ENCODE measurements at regions not wholly inside any gene's neighbourhood (a gene's known extent, or its start where the extent isn't known, plus 50 kb on each side); places are given as distances from the start of the nearest gene placed in this dataset.

DNA sequence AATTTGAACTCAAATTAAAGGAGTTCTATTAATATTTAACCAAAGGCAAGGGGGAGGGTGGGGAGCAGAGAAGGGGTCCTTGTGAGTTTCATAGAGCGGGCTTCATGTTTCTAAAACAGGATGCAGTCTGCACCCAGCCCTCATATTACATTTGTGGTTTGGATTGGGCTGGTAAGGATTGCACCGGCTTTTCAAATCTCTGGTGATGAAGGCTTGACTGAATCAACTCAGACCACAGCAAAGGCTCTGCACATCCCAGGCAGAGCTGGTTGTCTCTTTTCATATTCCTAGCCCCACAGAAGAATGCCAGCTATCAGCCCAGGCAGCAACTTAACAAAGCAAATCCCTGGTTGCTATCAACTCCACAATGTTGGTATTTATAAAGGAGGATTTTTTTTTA, 1221.4 kb downstream of the VRK1 start:
- CTCF ChIA-PET, result no interaction called here
- Histone ChIP-seq H3K36me3 (ENCODE audit: control insufficient read depth in 2 of 2, extremely low read depth in 1 of 2, insufficient read depth in 2 of 2, low read length in 2 of 2) (no peaks in the 10 kb centered on the region), H3K4me2 (ENCODE audit: insufficient read depth, low read length) (no peak overlapping the region), H3K79me2 (ENCODE audit: control insufficient read depth, insufficient read depth, low read length) (no peaks in the 10 kb centered on the region), H3K9me3 (replicated peaks; ENCODE audit: control insufficient read depth, insufficient read depth, low read length) (peaks cover 5% of the 10 kb centered on the region), H3K9me1 (replicated peaks; ENCODE audit: control insufficient read depth, extremely low read depth, insufficient read depth, low read length) (no peaks in the 10 kb centered on the region), H3K27ac (ENCODE audit: insufficient read depth, low read depth, low read length) (no peak overlapping the region), H3K9ac (replicated peaks; ENCODE audit: extremely low read depth, insufficient read depth, low read length) (no peak overlapping the region), H4K20me1 (replicated peaks; ENCODE audit: control insufficient read depth, extremely low read depth, insufficient read depth, low read length) (no peaks in the 10 kb centered on the region), H3K4me3 (replicated peaks in 1 of 3; ENCODE audit: insufficient read depth in 1 of 3, low read depth in 1 of 3, low read length in 3 of 3) (no peak overlapping the region), H2AFZ (ENCODE audit: low read depth, low read length) (no peak overlapping the region), H3K27me3 (ENCODE audit: control insufficient read depth in 2 of 2, insufficient read depth in 2 of 2, low read length in 2 of 2) (no peaks in the 10 kb centered on the region), H3K4me1 (ENCODE audit: control insufficient read depth, extremely low read depth, insufficient read depth, low read length) (no peaks in the 10 kb centered on the region)
- FAIRE-seq, result no peak
- no peak for DNase-seq (ENCODE audit: low read depth, low spot score)
- intact Hi-C loops (cut with micrococcal nuclease), result no loop called here
- dilution Hi-C loops (cut with MboI; ENCODE audit: extremely low pct_ligation_motif_present, low sequenced_read_pairs), result no loop called here
- BruUV-seq (replicated peaks), result no TSS peak
- no peak for TF ChIP-seq POLR2AphosphoS5 (IDR thresholded peaks at IDR 0.05; ENCODE audit: insufficient read depth, low read depth, low read length)
- POLR2A ChIA-PET, result no interaction called here

DNA sequence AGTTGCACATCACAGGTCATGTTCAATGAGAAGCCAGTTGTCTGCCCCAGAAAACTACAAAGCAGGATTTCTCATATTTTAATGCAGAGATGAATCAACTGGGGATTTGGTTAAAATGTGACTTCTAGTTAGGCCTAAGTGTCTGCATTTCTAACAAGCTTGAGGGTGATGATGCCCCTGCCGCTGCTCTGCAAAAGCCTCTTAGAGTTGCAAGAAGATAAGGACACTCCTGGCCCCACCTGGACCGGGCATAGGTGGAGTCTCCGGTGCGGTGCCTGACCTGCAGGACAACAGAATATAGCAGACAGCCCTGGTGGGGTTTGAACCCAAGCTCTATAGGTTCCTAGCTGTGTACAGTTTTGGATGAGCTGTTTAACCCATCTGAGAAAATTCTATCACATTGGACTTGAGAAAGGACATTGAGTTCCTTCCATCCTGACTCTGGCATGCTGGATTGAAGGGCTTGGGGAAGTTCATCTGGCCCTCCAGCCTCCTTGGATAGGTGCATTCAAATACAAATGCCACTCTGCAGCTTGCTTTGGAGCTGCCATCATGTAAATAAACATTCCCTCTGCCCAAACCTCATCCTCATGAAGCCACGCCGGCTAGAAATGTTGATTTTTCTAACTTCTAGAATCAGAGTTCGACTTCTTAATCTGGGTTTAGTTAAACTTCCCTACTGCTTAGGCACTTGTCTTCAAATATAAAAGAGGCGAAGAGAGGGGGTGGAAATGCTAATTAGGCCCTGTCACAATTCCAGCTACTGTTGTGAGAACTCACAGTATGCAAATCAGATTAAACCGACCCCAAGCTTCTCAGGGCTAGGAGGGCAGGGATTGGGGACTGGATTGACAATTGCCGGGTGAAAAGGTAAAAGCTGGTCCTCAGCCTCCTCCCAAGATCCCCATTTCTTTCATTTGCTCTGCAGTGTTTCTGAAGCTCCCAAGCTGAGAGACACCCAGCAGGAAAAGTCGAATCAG, 1225.6 kb downstream of the VRK1 start:
- no peaks in the 10 kb centered on the region for H3K36me3 ChIP-seq (ENCODE audit: control insufficient read depth in 2 of 2, extremely low read depth in 1 of 2, insufficient read depth in 2 of 2, low read length in 2 of 2)
- CTCF ChIA-PET, result no interaction called here

More for the DNA sequence above, 1225.6 kb downstream of the VRK1 start:
- Histone ChIP-seq H2AFZ (ENCODE audit: low read depth, low read length) (no peak overlapping the region), H3K9me3 (replicated peaks; ENCODE audit: control insufficient read depth, insufficient read depth, low read length) (peaks cover 5% of the 10 kb centered on the region), H4K20me1 (replicated peaks; ENCODE audit: control insufficient read depth, extremely low read depth, insufficient read depth, low read length) (no peaks in the 10 kb centered on the region), H3K9me1 (replicated peaks; ENCODE audit: control insufficient read depth, extremely low read depth, insufficient read depth, low read length) (no peaks in the 10 kb centered on the region), H3K4me3 (replicated peaks in 1 of 3; ENCODE audit: insufficient read depth in 1 of 3, low read depth in 1 of 3, low read length in 3 of 3) (no peak overlapping the region), H3K4me2 (ENCODE audit: insufficient read depth, low read length) (no peak overlapping the region), H3K9ac (replicated peaks; ENCODE audit: extremely low read depth, insufficient read depth, low read length) (no peak overlapping the region), H3K27me3 (ENCODE audit: control insufficient read depth in 2 of 2, insufficient read depth in 2 of 2, low read length in 2 of 2) (no peaks in the 10 kb centered on the region), H3K4me1 (ENCODE audit: control insufficient read depth, extremely low read depth, insufficient read depth, low read length) (no peaks in the 10 kb centered on the region), H3K79me2 (ENCODE audit: control insufficient read depth, insufficient read depth, low read length) (no peaks in the 10 kb centered on the region), H3K27ac (ENCODE audit: insufficient read depth, low read depth, low read length) (no peak overlapping the region)
- DNase-seq (ENCODE audit: low read depth, low spot score) (no peak), FAIRE-seq (no peak)
- no TSS peak for BruUV-seq (replicated peaks)
- TF ChIP-seq EZH2 (IDR thresholded peaks at IDR 0.05; ENCODE audit: borderline replicate concordance, low read depth, low read length, severe bottlenecking) (no peak), FOS (IDR thresholded peaks at IDR 0.05; ENCODE audit: borderline replicate concordance, insufficient read depth, low read length) (no peak), JUN (IDR thresholded peaks at IDR 0.05; ENCODE audit: borderline replicate concordance, insufficient read depth, insufficient read length, low read depth) (no peak), MYC (IDR thresholded peaks at IDR 0.05; ENCODE audit: low read depth, low read length) (no peak)
- TF ChIP-seq, protein P1, sequence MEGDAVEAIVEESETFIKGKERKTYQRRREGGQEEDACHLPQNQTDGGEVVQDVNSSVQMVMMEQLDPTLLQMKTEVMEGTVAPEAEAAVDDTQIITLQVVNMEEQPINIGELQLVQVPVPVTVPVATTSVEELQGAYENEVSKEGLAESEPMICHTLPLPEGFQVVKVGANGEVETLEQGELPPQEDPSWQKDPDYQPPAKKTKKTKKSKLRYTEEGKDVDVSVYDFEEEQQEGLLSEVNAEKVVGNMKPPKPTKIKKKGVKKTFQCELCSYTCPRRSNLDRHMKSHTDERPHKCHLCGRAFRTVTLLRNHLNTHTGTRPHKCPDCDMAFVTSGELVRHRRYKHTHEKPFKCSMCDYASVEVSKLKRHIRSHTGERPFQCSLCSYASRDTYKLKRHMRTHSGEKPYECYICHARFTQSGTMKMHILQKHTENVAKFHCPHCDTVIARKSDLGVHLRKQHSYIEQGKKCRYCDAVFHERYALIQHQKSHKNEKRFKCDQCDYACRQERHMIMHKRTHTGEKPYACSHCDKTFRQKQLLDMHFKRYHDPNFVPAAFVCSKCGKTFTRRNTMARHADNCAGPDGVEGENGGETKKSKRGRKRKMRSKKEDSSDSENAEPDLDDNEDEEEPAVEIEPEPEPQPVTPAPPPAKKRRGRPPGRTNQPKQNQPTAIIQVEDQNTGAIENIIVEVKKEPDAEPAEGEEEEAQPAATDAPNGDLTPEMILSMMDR (IDR thresholded peaks at IDR 0.05; ENCODE audit: extremely low read depth in 1 of 2, insufficient read depth in 1 of 2, low read depth in 1 of 2, low read length in 2 of 2), result no peak
- dilution Hi-C loops (cut with MboI; ENCODE audit: extremely low pct_ligation_motif_present, low sequenced_read_pairs) (no loop called here), intact Hi-C loops (cut with micrococcal nuclease) (no loop called here)
- POLR2A ChIA-PET, result no interaction called here
